IMR-90 (cell line): ENCODE measurements at regions not wholly inside any gene's neighbourhood (a gene's known extent, or its start where the extent isn't known, plus 50 kb on each side); places are given as distances from the start of the nearest gene placed in this dataset.
"Not testable (repeated sequence)": the region's sequence is repeated elsewhere in the genome, so short reads cannot be mapped to it uniquely, and the experiment has no call there.

Experiments used
- ATAC-seq: fragments of 200-7000 bp; cut with Tn5 transposase; 2 replicates; pipeline ENCODE4 v1.9.1; 2020; ENCODE audit warnings: low read depth, mild to moderate bottlenecking, moderate library complexity
- BruUV-seq: library from RNA; stranded (reverse); fragments of 400-500 nt; replicated peaks from 2 replicates; lab custom pipeline; 2021; lab: Mats Ljungman, UMichigan
- CTCF ChIA-PET: fragments of 300-600 bp; formaldehyde crosslinking; extraction: SDS; loops from one replicate; lab custom pipeline; 2021; ENCODE audit warnings: antibody characterized with exemption; lab: Yijun Ruan, JAX
- POLR2A ChIA-PET: fragments of 300-600 bp; sonication (Branson Sonifier 250); formaldehyde crosslinking; loops from one replicate; lab custom pipeline; 2022; ENCODE audit warnings: antibody characterized with exemption; ENCODE audit not compliant: unreplicated experiment; lab: Charles Lee
- DNase-seq: peaks from one replicate; pipeline ENCODE4 v3.0.0; 2013
- H2AFZ ChIP-seq: replicated peaks from 2 replicates; pipeline ENCODE3; 2013; ENCODE audit warnings: low read length, mild to moderate bottlenecking; ENCODE audit not compliant: poor library complexity
- H2AK5ac ChIP-seq: 2 replicates; pipeline ENCODE4 v1.6.1; 2013; ENCODE audit warnings: low read depth, low read length, inconsistent platforms
- H2AK9ac ChIP-seq: replicated peaks from 2 replicates; pipeline ENCODE3; 2013; ENCODE audit warnings: mild to moderate bottlenecking, low read depth, low read length, moderate library complexity; ENCODE audit not compliant: poor library complexity
- H2BK120ac ChIP-seq: 2 replicates; pipeline ENCODE4 v1.6.1; 2013; ENCODE audit warnings: low read depth, low read length, inconsistent platforms
- H2BK15ac ChIP-seq: 3 replicates; pipeline ENCODE4 v1.6.1; 2013; ENCODE audit warnings: low read depth, low read length, inconsistent platforms
- H2BK20ac ChIP-seq: 2 replicates; pipeline ENCODE4 v1.6.1; 2013; ENCODE audit warnings: low read depth, mild to moderate bottlenecking, inconsistent platforms, low read length, moderate library complexity
- H2BK5ac ChIP-seq: 2 replicates; pipeline ENCODE4 v1.6.1; 2013; ENCODE audit warnings: mild to moderate bottlenecking, low read depth, low read length, inconsistent platforms; ENCODE audit not compliant: poor library complexity, severe bottlenecking
- H3K14ac ChIP-seq: replicated peaks from 2 replicates; pipeline ENCODE4 v1.6.1; 2013; ENCODE audit warnings: low read depth, low read length, inconsistent platforms
- H3K18ac ChIP-seq: 2 replicates; pipeline ENCODE4 v1.6.1; 2013; ENCODE audit warnings: low read depth, low read length, control low read depth
- H3K23ac ChIP-seq: 2 replicates; pipeline ENCODE4 v1.6.1; 2013; ENCODE audit warnings: low read depth, low read length, inconsistent platforms
- H3K27ac ChIP-seq: 2 replicates; pipeline ENCODE4 v1.5.1; 2013; ENCODE audit warnings: mild to moderate bottlenecking, control low read depth, low read length; ENCODE audit not compliant: insufficient read depth
- H3K27me3 ChIP-seq: 2 replicates; pipeline ENCODE4 v1.6.1; 2013; ENCODE audit warnings: low read length; ENCODE audit not compliant: control insufficient read depth, insufficient read depth
- H3K36me3 ChIP-seq: 2 replicates; pipeline ENCODE4 v1.6.1; 2013; ENCODE audit warnings: low read length, mixed read lengths; ENCODE audit not compliant: control insufficient read depth, insufficient read depth
- H3K4ac ChIP-seq: 2 replicates; pipeline ENCODE4 v1.6.1; 2013; ENCODE audit warnings: low read depth, low read length, inconsistent platforms
- H3K4me1 ChIP-seq: 2 replicates; pipeline ENCODE4 v1.6.1; 2013; ENCODE audit warnings: low read length, mixed read lengths; ENCODE audit not compliant: control insufficient read depth, insufficient read depth
- H3K4me2 ChIP-seq: 2 replicates; pipeline ENCODE4 v1.6.1; 2013; ENCODE audit warnings: low read depth, mild to moderate bottlenecking, control low read depth, low read length, moderate library complexity
- H3K4me3 ChIP-seq: 2 replicates; pipeline ENCODE4 v1.5.1; 2013; ENCODE audit warnings: low read depth, mild to moderate bottlenecking, control low read depth, low read length, moderate library complexity; ENCODE audit not compliant: insufficient read depth
- H3K56ac ChIP-seq: 2 replicates; pipeline ENCODE4 v1.6.1; 2013; ENCODE audit warnings: low read length, inconsistent platforms; ENCODE audit not compliant: insufficient read depth; ENCODE audit errors: extremely low read depth
- H3K79me1 ChIP-seq, 2 experiments: 2 replicates each; pipeline ENCODE4 v1.6.1; 2013; ENCODE audit warnings: low read length in 2 of 2, inconsistent platforms in 1 of 2, low read depth in 1 of 2
- H3K9ac ChIP-seq: 2 replicates; pipeline ENCODE4 v1.6.1; 2013; ENCODE audit warnings: low read depth, low read length, control low read depth
- H3K9me1 ChIP-seq: 2 replicates; pipeline ENCODE4 v1.6.1; 2013; ENCODE audit warnings: low read length, inconsistent platforms; ENCODE audit not compliant: insufficient read depth
- H3K9me3 ChIP-seq: 2 replicates; pipeline ENCODE4 v1.6.1; 2013; ENCODE audit warnings: low read length; ENCODE audit not compliant: control insufficient read depth, insufficient read depth
- H4K20me1 ChIP-seq: 2 replicates; pipeline ENCODE4 v1.6.1; 2013; ENCODE audit warnings: low read length, inconsistent platforms; ENCODE audit not compliant: insufficient read depth
- H4K5ac ChIP-seq: 2 replicates; pipeline ENCODE4 v1.6.1; 2013; ENCODE audit warnings: mild to moderate bottlenecking, low read depth, low read length, control low read depth
- H4K8ac ChIP-seq, 2 experiments: 2 replicates each; pipeline ENCODE4 v1.6.1; 2013; ENCODE audit warnings: low read depth in 2 of 2, low read length in 2 of 2, control low read depth in 1 of 2, inconsistent platforms in 1 of 2
- H4K91ac ChIP-seq: 2 replicates; pipeline ENCODE4 v1.6.1; 2013; ENCODE audit warnings: low read depth, low read length, inconsistent platforms; ENCODE audit not compliant: insufficient read depth
- ELK1 ChIP-seq: fragments of 150-350 bp; IDR thresholded peaks from 2 replicates; pipeline ENCODE4 v1.6.1; 2016; ENCODE audit warnings: low read depth, mild to moderate bottlenecking, low read length, moderate library complexity, borderline replicate concordance
- POLR2A ChIP-seq: IDR thresholded peaks from 2 replicates; pipeline ENCODE4 v1.6.1; 2012; ENCODE audit warnings: mild to moderate bottlenecking, low read depth, low read length
- WGBS, 2 experiments: methylation state at CpG; one replicate each; pipeline versions ENCODE4 v1.1.5 to v1.1.7; 2013; ENCODE audit warnings: missing lambda C conversion rate in 2 of 2; ENCODE audit not compliant: insufficient read length in 1 of 2; ENCODE audit errors: extremely low coverage in 2 of 2; 5-methylcytosine and 5-hydroxymethylcytosine counted together
- dilution Hi-C: fragments of 300-500 bp; cut with HindIII; formaldehyde crosslinking; loops from one replicate; pipeline ENCODE4 v1.14.3; 2018; ENCODE audit warnings: low sequenced_read_pairs; ENCODE audit not compliant: unreplicated experiment
- in situ Hi-C: fragments of 300-500 bp; cut with MboI; formaldehyde crosslinking; loops from 3 replicates; pipeline ENCODE4 v1.14.3; 2019; ENCODE audit warnings: low sequenced_read_pairs, inconsistent platforms, mixed read lengths
- intact Hi-C: fragments of 100-400 bp; cut with micrococcal nuclease; formaldehyde crosslinking; loops from 2 replicates; pipeline ENCODE4 v1.10.0; 2022

GRCh38 chr5:83856881-83857280 lies 136.2 kb upstream of the HAPLN1 start:
- H4K91ac ChIP-seq, result no peak overlapping the region
- ATAC-seq (no peak), DNase-seq (no peak)
- TF ChIP-seq POLR2A (no peak), ELK1 (no peak)
- intact Hi-C loops, result no loop called here
- H3K56ac ChIP-seq, result no peak overlapping the region
- no peak overlapping the region for H3K4me3 ChIP-seq
- no peak overlapping the region for H3K4me2 ChIP-seq
- no TSS peak for BruUV-seq
- no peaks in the 10 kb centered on the region for H3K36me3 ChIP-seq
- no peak overlapping the region for H3K23ac ChIP-seq
- no peaks in the 10 kb centered on the region for H3K9me3 ChIP-seq
- no peak overlapping the region for H3K14ac ChIP-seq
- no peak overlapping the region for H2AK9ac ChIP-seq
- no peak overlapping the region for H3K27ac ChIP-seq
- H2AK5ac ChIP-seq, result no peak overlapping the region
- no peak overlapping the region for H4K5ac ChIP-seq
- dilution Hi-C loops, result no loop called here
- no peak overlapping the region for H2AFZ ChIP-seq
- no peak overlapping the region for H2BK5ac ChIP-seq
- no peak overlapping the region for H2BK20ac ChIP-seq
- in situ Hi-C loops, result no loop called here
- CTCF ChIA-PET, result interaction anchor here (0.5 kb wide), 1 partner anchor 1158 kb away, joined by 3 read pairs; no protein-coding TSS in a partner anchor
- no peaks in the 10 kb centered on the region; the same call in 1 of the 2 replicates for H3K27me3 ChIP-seq
- no peaks in the 10 kb centered on the region for H3K4me1 ChIP-seq
- no peak overlapping the region for H3K9ac ChIP-seq
- H3K79me1 ChIP-seq, result no peaks in the 10 kb centered on the region
- no peak overlapping the region for H3K4ac ChIP-seq
- no CpG with 5 or more reads among the region's 6 CpGs for WGBS, 2 experiments
- POLR2A ChIA-PET, result no interaction called here
- no peak overlapping the region for H3K18ac ChIP-seq
- H2BK120ac ChIP-seq, result no peak overlapping the region
- no peak overlapping the region for H4K8ac ChIP-seq
- H2BK15ac ChIP-seq, result no peak overlapping the region
- no peaks in the 10 kb centered on the region for H4K20me1 ChIP-seq
- H3K9me1 ChIP-seq, result no peaks in the 10 kb centered on the region

- WGBS, 2 experiments, result no CpG with 5 or more reads among the region's 3 CpGs
- H3K9me1 ChIP-seq, H3K56ac ChIP-seq, H4K91ac ChIP-seq, H4K5ac ChIP-seq, H3K9me3 ChIP-seq, DNase-seq, H3K18ac ChIP-seq, ATAC-seq, H3K4ac ChIP-seq, H3K4me1 ChIP-seq, BruUV-seq, H2BK15ac ChIP-seq, H3K9ac ChIP-seq, POLR2A ChIA-PET, dilution Hi-C loops, H4K8ac ChIP-seq, H3K79me1 ChIP-seq, H3K27me3 ChIP-seq, H2AK9ac ChIP-seq, H2BK120ac ChIP-seq, in situ Hi-C loops, H3K4me3 ChIP-seq, H3K36me3 ChIP-seq, H3K27ac ChIP-seq, H4K20me1 ChIP-seq, H2BK5ac ChIP-seq, H2AFZ ChIP-seq, H3K14ac ChIP-seq, H3K23ac ChIP-seq, H2AK5ac ChIP-seq, H3K4me2 ChIP-seq, H2BK20ac ChIP-seq, CTCF ChIA-PET, intact Hi-C loops: not testable (repeated sequence)
Measured at GRCh38 chr5:83850412-83850811, 129.8 kb upstream of the HAPLN1 start.
